ENCODE measurements at regions not wholly inside any gene's neighbourhood (a gene's known extent, or its start where the extent isn't known, plus 50 kb on each side); places are given as distances from the start of the nearest gene placed in this dataset.

DNA sequence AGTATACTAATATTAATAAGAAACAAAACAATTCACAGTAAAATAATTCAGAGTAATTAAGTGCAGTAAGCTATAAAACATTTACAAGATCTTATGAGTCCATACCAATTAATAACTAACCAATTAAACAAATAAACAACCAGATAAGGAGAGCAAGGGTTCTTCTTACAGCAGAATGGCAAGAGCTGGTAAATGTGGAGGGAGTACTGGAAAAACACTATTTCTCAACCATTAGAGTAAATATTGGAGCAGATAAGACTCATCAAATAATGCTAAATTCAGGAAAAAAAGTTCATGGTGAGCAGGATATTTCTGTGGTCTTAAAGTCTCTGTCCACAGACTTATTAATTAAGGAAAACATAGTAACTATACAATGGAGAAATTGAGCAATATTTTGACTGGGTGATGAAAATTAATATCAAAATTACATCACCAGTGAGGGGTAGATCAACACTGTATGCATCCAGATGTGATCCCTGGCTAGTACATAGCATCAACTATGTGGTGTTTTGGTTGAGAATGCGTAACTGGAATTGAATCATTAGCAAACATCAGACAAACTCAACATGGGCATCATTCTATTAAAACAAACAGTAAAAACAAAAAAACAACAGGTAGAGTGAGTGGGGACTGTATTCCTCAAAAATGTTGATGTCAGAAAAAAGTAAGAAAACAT, 1376.7 kb downstream of the PCDH19 start:
- TF ChIP-seq, protein P1, sequence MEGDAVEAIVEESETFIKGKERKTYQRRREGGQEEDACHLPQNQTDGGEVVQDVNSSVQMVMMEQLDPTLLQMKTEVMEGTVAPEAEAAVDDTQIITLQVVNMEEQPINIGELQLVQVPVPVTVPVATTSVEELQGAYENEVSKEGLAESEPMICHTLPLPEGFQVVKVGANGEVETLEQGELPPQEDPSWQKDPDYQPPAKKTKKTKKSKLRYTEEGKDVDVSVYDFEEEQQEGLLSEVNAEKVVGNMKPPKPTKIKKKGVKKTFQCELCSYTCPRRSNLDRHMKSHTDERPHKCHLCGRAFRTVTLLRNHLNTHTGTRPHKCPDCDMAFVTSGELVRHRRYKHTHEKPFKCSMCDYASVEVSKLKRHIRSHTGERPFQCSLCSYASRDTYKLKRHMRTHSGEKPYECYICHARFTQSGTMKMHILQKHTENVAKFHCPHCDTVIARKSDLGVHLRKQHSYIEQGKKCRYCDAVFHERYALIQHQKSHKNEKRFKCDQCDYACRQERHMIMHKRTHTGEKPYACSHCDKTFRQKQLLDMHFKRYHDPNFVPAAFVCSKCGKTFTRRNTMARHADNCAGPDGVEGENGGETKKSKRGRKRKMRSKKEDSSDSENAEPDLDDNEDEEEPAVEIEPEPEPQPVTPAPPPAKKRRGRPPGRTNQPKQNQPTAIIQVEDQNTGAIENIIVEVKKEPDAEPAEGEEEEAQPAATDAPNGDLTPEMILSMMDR (conservative IDR thresholded peaks at IDR 0.05; ENCODE audit: low read depth, low read length): no peak
- no peak for TF ChIP-seq EZH2 (IDR thresholded peaks at IDR 0.05; ENCODE audit: low read length, unreplicated experiment)
